Cardiac fibroblast (primary cell): ENCODE measurements at regions not wholly inside any gene's neighbourhood (a gene's known extent, or its start where the extent isn't known, plus 50 kb on each side); places are given as distances from the start of the nearest gene placed in this dataset.

Experiments used
- DNase-seq, 2 donors: peaks; one replicate each; pipeline versions ENCODE4 v3.0.0 to v3.0.0-alpha.2; 2010; ENCODE audit warnings: low read depth in 2 of 2
- H3K4me3 ChIP-seq, 2 donors: replicated peaks in 1 of 2; 1 replicate in 1 of 2; 2 replicates in 1 of 2; pipeline ENCODE4 v1.5.1; 2011; ENCODE audit warnings: low read depth in 2 of 2, low read length in 2 of 2, mild to moderate bottlenecking in 2 of 2, moderate library complexity in 1 of 2
- TF ChIP-seq, protein P1 (sequence below): IDR thresholded peaks from one replicate; pipeline ENCODE4 v1.5.1; 2011; ENCODE audit warnings: low read depth, mild to moderate bottlenecking, low read length, inconsistent platforms

DNA sequence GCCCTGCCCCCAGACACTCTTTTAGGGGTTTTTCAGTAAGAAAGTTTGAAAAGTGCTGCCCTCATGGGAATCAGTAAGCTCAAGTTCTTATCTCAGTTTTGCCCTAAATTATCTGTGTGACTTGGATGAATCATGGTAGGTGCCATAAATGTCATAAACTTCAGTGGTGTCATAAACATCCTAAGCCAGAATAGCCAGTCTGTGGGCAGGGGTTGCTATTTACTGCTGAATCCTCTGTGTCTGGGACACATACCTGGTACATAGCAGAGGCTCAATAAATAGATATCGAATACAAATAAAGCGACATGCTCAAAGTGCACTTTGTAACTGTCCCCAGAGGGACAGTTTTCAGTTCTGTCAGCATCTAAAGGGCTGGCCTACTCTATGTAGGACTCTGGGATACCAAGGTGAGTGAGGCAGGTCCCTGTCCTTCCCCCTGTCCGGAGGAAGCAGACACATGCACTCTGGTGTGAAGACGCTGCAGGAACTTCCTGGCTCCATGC, 502.1 kb downstream of the RPS24 start:
- no peak for DNase-seq
- TF ChIP-seq, protein P1, sequence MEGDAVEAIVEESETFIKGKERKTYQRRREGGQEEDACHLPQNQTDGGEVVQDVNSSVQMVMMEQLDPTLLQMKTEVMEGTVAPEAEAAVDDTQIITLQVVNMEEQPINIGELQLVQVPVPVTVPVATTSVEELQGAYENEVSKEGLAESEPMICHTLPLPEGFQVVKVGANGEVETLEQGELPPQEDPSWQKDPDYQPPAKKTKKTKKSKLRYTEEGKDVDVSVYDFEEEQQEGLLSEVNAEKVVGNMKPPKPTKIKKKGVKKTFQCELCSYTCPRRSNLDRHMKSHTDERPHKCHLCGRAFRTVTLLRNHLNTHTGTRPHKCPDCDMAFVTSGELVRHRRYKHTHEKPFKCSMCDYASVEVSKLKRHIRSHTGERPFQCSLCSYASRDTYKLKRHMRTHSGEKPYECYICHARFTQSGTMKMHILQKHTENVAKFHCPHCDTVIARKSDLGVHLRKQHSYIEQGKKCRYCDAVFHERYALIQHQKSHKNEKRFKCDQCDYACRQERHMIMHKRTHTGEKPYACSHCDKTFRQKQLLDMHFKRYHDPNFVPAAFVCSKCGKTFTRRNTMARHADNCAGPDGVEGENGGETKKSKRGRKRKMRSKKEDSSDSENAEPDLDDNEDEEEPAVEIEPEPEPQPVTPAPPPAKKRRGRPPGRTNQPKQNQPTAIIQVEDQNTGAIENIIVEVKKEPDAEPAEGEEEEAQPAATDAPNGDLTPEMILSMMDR, result no peak
- no peak overlapping the region for H3K4me3 ChIP-seq

DNA sequence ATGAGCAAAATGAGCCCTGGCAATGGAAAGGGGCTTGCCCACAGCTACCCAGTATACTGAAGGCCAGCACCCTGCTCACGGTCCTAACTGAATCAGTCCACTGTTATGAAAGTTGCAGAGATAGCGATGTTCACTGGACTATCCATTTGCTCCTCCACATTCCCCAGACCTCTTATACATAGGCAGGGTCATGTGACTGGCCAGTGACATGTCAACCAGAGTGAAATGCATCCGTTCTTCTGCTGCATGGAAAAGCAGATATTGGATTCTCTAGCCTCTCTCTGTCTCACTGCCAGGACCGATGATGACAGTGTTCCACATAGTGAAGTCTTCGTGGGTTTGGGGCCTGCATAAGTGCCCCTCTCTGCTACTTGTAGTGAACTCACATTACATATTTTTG, 503.4 kb downstream of the RPS24 start:
- DNase-seq, result no peak
- TF ChIP-seq, protein P1, result no peak
- H3K4me3 ChIP-seq, result no peak overlapping the region

DNA sequence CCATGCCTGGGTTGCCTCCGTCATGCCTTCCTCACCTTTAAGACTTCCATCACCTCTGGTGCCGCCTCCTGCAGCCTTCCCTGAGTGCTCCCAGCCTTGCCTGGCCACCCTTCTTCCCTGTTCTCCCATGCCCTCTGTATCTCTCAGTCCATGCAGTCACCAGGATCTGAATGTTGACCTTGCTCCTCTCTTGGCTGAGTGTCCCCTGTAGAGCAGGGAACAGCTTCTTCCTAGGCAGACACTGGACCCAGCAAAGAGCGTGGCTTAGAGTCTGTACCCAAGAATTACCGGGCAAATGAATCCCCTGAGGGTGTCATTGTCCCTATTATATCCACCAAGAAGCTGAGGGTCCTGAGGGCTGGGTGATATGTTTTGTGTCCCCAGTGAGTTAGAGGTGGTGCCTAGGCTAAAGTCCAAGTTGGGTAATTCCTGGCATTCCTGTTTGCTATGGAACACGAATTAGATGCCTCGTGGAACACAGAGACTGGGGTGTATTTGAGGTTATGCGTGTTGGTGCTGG, 505.6 kb downstream of the RPS24 start:
- TF ChIP-seq, protein P1, result no peak
- DNase-seq, result no peak
- H3K4me3 ChIP-seq, result no peak overlapping the region

DNA sequence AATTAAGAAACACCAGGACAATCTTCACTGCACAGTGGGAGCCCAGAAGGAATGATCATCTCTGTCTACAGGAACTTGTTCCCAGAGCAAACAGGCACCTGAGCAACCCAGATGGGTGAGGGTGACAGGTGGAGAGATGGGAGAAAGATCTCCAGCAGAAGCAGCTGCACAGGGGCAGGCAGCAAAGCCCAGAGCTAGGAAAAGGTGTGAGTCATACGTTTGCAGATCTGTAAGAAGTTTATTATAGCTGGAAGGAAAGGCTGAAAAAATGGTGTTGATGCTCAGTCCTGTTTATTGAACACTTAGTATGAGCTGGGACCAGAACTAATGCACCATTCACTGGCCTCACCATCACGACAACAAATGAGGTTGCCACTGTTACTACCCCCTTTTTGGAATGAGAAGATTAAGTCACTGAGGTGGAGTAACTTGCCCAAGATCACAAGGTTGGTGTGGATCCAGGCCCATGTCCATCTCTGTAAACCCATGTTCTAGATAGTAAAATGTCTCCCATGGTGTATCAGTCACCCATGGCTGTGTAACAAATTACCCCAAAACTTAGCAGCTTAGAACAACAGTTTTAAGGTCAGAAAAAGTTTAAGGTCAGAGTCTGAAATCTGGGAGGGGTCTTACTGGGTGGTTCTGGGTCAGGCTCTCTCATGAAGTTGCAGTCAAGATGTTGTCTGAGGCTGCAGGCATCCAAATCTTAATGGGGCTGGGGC, 506.9 kb downstream of the RPS24 start:
- no peak overlapping the region for H3K4me3 ChIP-seq
- TF ChIP-seq, protein P1, result no peak
- DNase-seq, result no peak

DNA sequence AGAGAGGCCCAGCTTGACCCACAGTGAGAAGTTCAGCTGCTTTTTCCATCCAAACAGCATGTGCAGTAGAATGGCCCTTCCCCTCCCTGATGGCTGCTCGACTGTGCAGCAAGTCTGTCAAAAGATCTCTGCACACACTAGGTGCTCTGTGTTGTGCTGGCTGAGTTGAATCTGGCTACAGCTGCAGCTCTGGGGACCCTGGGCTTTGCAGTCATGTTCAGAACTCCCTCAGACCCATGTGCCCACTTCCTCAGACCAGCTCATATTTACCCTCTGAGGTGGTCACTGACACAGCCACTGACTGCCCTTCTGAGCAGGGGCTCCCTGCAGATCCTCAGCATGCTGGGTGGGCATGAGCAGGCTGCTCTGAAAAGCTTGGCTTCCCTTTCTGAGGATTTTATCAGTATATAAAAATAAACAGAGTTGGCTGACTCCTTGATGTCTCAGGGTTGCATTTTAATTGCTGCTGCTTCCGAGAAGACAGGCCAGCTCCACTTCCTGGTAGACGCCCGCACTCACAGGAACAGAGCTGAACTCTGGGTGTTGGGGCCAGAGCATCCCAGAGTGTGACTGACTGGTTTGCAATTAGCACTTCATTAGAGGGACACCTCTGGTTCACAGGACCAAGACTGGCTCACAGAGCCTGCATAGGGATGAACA, 507.9 kb downstream of the RPS24 start:
- no peak overlapping the region for H3K4me3 ChIP-seq
- peak in 1 of 2 donors; percentile 51 for DNase-seq
- TF ChIP-seq, protein P1, result no peak

DNA sequence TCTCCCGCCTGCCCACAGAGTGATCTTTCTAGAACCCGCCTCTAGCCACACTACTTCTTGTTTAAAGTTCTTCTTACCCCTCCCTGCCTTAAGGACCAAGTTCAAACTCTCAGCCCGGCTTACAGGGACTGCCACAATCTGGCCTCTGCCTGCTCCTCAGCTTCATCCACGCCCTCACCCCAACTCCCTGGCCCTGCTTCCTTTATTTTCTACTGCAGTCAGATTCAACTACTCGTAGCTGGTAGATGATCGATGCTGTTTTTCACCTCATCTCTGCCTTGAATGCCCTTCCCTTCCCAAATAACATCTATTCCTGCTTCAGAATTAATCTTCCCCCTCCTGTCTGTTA, 508.5 kb downstream of the RPS24 start:
- no peak overlapping the region for H3K4me3 ChIP-seq
- TF ChIP-seq, protein P1, result no peak
- DNase-seq, result no peak
